Stimulated activated CD8-positive, alpha-beta memory T cell treated with anti-CD3 and anti-CD28 coated beads, Interleukin-15, amount 100 ng/mL, for 4 hours (primary cell): ENCODE measurements at regions not wholly inside any gene's neighbourhood (a gene's known extent, or its start where the extent isn't known, plus 50 kb on each side); places are given as distances from the start of the nearest gene placed in this dataset.

Experiments
- DNase-seq, 2 donors: peaks; one replicate each; pipeline ENCODE4 v3.0.0-alpha.2; 2020; ENCODE audit warnings: low read depth in 2 of 2

- DNase-seq = no peak
Measured at GRCh38 chr6:85193339-85193738, 256.5 kb upstream of the NT5E start.

GRCh38 chr6:85192596-85192995 lies 257.3 kb upstream of the NT5E start:
- no peak for DNase-seq

DNA sequence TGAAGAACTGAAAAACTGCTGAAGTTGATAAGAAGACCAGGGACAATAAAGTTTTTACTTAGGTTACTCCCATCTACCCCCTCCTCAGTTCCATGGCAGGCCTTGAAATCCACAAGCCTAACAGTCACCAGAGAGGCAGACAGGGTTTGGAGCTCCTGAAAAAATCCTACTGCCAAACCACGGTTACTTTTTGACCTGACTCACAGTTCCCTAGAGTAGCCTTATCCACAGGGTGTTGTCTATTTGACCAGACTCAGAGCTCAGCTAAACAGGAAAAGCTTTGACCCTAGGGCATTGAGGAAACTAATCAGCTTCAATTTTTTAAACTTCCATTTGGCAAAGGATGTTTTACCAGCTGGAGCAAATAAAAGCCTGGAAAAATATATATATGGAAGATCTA lies 257.7 kb upstream of the NT5E start:
- no peak for DNase-seq

DNA sequence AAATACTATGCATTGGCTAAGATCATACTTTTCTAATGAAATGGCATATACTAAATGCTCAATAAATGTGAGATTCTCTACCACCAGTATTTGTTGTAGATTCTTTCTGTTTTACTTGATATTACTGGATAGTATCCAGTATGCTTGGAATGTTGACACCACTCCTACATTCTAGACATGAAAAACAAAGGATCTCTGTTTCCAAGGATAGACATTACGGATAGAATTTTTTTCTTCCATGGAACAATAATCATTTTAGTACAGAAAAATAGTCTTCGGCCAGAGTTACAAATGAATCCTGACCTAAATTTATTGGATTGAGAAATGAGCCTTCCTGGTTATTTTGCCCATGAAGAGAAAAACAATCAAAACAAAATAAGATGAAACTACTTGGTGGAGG lies 258.2 kb upstream of the NT5E start:
- no peak for DNase-seq

DNA sequence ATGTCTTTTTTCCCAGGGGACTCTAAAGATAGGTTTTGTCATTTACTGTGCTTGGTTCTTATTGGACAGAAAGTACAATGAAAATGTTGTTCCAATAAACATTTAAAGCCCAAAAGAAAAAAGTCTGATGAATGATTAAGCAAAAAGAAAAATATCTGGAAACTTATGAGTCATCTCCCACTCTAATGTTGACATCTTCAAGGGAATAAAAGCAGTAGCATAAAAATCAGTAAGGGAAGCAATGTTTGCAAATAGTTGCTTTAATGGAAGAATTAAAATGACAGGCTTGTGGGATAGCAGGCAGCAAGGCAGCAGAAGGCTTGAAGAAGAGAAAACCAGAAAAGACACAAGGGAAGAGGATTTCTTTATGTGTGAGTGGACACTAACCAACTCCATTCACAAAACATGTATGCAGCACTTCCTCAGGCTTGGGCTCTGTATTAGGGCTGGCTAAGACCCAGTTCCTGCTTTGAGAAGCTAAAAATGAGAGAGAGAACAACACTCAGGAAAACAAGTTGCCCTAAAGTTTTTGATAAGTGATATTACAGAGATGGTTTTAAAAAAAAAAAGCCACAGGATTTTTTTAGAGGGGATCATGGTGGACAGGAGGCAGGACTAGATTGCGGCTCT lies 263.2 kb upstream of the NT5E start:
- DNase-seq = no peak

GRCh38 chr6:85185977-85186376 lies 263.9 kb upstream of the NT5E start:
- DNase-seq = no peak

DNA sequence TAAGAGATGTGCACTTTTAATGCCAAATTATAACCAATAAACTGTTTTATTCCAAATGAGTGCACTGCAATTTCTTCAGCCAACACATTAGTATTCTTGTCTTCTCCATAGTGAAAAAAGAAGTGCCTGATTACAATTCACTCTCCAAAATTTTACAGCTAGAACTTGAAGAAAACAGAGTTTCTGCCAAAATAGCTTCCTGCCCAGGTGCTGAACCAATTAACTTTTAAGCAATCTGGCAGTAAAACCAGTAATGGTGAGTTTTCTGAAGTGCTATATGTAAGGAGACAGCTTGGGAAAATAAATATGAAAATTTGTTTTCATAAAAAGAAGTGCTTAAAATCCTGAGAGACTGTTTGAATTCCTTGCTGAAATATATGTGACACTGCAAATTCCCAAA lies 266.0 kb upstream of the NT5E start:
- no peak for DNase-seq

DNA sequence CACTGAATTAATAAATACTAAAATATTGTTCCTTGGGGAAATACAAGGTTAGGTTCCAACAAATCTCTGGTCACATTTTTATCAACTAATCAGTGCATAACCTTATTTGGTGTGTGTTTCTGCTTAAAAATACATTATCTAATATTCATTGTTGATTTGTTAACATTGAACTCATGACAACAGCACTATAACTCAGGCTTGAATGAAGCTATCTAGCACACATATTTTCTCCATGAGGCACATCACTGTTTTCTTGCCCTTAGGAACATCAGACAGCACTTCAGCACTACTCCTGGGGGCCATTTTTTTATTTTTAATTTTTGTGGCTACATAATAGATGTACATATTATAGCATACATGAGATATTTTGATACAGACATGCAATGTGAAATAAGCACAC lies 277.2 kb upstream of the NT5E start:
- no peak for DNase-seq

DNA sequence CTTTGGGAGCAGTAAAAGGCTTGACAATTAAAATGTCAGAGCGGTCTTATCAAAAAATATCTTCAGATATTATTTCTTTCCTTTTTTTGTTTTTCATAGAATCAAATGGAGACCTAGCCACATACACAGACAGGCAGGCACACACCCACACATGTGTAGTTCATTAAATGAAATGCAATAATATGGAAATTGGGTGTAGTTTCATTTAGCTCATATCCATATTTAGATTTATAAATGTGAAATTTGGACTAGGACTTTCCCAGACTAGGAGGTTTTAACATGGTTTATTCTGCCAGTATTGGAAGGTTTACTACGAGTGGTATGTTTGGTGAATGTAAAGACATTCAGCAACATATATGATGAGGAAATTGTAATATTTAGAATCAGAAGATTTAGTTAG lies 277.7 kb upstream of the NT5E start:
- DNase-seq = no peak

GRCh38 chr6:85169189-85169588 lies 280.7 kb upstream of the NT5E start:
- no peak for DNase-seq

GRCh38 chr6:85168146-85168545 lies 281.7 kb upstream of the NT5E start:
- DNase-seq = no peak

GRCh38 chr6:85166114-85166741 lies 283.7 kb upstream of the NT5E start:
- no peak for DNase-seq

DNA sequence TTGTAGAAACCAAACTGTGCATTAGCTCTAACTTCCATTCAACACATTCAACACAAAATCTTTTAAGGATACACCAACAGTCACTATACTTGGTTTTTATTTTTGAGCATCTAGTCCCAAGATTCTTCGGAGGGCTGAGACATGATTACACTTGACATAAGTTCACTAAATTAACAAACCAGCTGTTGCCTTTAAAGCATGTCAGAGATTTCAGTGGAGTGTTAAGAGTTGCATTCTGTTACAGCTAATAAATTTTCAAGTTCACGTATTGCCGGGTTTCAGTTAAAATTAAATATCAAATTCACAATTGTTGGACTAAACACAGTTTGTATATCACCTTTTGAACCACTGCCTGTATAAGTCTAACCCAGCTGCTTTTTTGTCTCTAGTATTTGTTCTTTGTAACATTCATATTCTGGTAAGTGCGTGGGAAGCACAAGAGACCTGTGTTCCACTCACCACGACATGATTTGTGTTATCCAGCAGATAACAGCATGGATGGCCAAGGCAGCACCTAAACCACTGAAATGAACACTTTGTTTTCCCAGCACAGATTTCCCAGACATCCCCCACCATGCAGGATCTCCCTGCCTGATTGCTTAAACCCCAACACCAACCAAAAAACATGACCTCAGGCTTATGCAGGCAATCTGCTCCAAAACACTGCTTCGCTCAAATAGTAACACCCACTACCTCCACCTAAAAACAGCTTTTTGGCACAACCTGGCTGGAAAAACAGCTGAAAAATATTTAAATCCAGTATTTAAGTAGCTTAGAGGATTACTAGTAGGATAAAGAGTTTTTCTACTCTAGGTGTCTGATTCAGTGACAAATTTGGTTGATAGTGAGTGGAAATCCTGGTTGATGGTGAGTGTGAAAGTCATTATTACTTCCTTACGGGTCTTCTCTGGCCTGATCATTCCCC lies 286.5 kb upstream of the NT5E start:
- no peak for DNase-seq

GRCh38 chr6:85157311-85157710 lies 292.6 kb upstream of the NT5E start:
- no peak for DNase-seq

DNA sequence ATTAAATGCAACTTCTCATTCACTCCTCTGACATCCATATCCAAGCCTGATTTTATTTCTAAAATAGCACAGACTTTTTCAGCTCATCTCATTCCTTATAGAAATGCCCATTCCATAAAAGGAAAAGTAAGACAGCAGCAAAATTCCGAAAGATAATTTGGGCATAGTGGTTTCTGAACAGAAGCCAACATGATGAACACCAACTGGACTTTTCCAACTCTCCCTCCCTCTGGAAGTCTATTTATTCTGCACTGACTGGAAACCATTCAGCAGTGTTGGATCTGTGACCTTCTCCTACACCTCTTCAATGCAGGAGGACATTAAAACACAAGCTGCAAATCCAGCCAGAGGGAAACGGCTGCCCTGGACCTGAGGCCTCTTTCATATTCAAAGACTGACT lies 306.2 kb upstream of the NT5E start:
- no peak for DNase-seq

GRCh38 chr6:85137865-85138264 lies 312.0 kb upstream of the NT5E start:
- DNase-seq = no peak

DNA sequence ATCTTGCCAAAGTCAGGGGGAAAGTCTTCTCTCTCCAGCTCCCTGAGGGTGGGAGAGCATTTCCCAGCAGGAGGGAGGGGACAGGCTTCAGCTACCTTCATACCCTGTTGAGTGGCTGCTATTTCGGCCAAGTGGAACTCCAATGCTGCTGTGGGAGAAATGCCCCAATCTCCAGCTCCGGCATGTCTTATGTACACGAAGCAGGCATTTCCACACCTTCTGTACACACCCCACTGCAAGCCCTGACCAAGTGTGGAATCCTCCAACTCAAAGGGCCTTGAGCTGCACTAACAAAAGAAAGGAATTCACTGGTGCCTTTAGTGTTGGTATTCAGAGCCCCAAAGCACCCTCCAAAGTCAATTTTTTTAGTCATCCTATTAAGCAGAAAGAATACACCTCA lies 313.6 kb upstream of the NT5E start:
- no peak for DNase-seq

DNA sequence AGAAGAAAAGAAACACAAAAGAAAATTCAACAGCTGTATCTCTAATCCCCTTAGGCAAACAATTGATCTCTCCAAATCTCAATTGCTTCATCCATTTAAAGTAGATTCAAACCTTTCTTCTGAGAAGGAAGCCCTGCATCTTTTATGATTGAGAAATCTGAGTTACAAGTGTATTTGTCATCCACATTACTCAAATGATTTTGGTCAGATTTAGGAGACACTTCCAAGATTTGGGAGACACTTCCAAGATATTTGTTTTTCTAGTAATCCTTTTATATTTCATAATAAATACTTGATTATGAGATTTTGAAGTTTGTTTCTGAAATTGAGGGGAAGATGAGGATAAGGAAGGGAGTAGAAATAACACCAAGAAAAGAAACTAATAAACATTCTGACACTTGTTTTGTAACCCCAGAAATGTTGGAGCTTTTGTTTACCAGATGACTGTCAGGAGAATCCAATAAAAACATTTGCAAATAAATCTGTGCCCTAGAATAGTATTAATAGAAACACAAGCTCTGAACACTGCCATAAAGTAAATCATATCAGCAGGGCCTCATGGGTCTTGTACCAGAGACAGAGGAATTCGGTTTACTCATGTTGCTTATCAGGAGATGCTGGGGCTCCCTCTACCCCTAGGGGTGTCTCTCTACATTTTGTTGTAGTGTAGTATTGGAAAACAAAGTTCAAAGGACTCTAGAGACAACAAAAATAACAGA lies 314.3 kb upstream of the NT5E start:
- DNase-seq = no peak

DNA sequence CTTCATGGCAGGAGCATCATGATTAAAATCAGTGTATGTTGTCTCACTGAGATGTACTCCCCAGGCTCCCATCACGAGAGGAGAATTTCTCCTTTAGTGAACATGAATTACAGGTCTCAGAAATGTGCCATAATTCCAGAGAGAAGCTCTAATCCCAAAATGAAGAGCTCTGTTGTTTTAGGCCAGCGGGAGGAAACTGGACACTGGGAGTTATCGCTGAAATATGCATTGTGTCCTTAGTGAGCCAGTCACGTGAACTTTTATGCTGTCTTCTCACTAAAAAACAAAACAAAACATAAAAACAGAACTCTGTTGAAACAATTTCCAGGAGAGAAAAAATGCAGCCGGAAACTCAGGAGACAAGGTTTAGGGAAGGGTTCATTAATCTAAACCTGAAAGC lies 315.7 kb upstream of the NT5E start:
- DNase-seq = no peak

DNA sequence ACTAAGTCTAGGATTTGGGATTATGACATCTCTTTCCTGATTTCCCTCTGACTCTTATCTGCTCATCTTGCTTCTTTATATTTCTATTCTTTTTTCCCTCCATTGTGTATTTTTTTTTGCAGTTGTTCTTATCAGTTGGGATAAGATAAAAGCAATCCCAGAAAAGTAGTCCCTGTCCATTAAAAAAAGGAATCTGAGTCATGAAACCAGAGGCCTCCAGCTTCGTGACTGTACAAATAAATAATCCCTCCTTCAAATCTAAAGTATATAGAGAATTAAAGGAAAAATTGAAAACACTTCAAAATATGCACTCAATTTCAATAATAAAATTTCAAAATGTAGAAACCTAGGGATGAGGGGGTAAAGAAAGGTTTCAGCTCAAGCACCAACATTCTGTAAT lies 317.8 kb upstream of the NT5E start:
- DNase-seq = no peak

GRCh38 chr6:85130743-85131142 lies 319.1 kb upstream of the NT5E start:
- DNase-seq = no peak

GRCh38 chr6:85129881-85130280 lies 320.0 kb upstream of the NT5E start:
- DNase-seq = no peak
